ENCODE measurements at regions not wholly inside any gene's neighbourhood (a gene's known extent, or its start where the extent isn't known, plus 50 kb on each side); places are given as distances from the start of the nearest gene placed in this dataset.

DNA sequence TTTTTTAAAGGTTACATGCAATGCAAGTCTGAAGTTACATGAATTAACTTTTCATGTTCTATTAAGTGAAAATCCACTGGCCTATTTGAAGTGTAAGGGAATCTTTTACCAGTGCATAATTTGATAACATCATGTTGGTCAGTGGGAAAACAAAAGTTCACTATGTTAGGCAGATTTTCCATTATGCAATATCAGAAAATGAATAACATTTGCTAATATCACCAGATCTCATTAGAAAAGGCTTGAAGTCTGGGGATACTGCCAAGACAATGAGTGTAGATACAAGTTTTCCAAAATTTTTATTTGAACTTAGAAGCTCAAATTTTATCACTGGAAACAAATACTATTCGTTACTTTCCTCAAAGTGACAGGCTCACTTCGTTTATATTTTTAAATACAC, 296.4 kb upstream of the CDH4 start:
- TF ChIP-seq EZH2 (optimal IDR thresholded peaks at IDR 0.05; ENCODE audit: low read depth, low read length) (no peak), EZH2phosphoT487 (IDR thresholded peaks at IDR 0.05; ENCODE audit: low read length) (no peak)
- TF ChIP-seq, protein P1, sequence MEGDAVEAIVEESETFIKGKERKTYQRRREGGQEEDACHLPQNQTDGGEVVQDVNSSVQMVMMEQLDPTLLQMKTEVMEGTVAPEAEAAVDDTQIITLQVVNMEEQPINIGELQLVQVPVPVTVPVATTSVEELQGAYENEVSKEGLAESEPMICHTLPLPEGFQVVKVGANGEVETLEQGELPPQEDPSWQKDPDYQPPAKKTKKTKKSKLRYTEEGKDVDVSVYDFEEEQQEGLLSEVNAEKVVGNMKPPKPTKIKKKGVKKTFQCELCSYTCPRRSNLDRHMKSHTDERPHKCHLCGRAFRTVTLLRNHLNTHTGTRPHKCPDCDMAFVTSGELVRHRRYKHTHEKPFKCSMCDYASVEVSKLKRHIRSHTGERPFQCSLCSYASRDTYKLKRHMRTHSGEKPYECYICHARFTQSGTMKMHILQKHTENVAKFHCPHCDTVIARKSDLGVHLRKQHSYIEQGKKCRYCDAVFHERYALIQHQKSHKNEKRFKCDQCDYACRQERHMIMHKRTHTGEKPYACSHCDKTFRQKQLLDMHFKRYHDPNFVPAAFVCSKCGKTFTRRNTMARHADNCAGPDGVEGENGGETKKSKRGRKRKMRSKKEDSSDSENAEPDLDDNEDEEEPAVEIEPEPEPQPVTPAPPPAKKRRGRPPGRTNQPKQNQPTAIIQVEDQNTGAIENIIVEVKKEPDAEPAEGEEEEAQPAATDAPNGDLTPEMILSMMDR (IDR thresholded peaks at IDR 0.05; ENCODE audit: low read length), result no peak
